T-helper 1 cell treated with Interleukin-12 subunit alpha and Interleukin-12 subunit beta and Interleukin-4 antibody, amounts not matched to agents 30 μg/mL and 1 μg/mL, for 36 hours (primary cell): ENCODE measurements at regions not wholly inside any gene's neighbourhood (a gene's known extent, or its start where the extent isn't known, plus 50 kb on each side); places are given as distances from the start of the nearest gene placed in this dataset.

ENCODE experiments used
- H3K27ac Mint-ChIP-seq: one replicate; pipeline ENCODE4 v1.8.0; 2021; ENCODE audit warnings: mild to moderate bottlenecking, mixed read lengths
- H3K27me3 Mint-ChIP-seq: one replicate; pipeline ENCODE4 v1.8.0; 2021; ENCODE audit warnings: low read depth, mixed read lengths
- H3K36me3 Mint-ChIP-seq: one replicate; pipeline ENCODE4 v1.8.0; 2021; ENCODE audit warnings: low read depth, mixed read lengths
- H3K4me1 Mint-ChIP-seq: one replicate; pipeline ENCODE4 v1.8.0; 2021; ENCODE audit warnings: low read depth, mixed read lengths
- H3K4me3 Mint-ChIP-seq: one replicate; pipeline ENCODE4 v1.8.0; 2021; ENCODE audit warnings: mild to moderate bottlenecking, moderate library complexity, mixed read lengths
- H3K9me3 Mint-ChIP-seq: one replicate; pipeline ENCODE4 v1.8.0; 2021; ENCODE audit warnings: mixed read lengths

- Mint-ChIP-seq H3K27me3 (no peaks in the 10 kb centered on the region), H3K4me3 (no peak overlapping the region), H3K9me3 (no peaks in the 10 kb centered on the region), H3K27ac (no peak overlapping the region), H3K36me3 (no peaks in the 10 kb centered on the region), H3K4me1 (no peaks in the 10 kb centered on the region)
These were observed 507.8 kb downstream of the MAT2B start for GRCh38 chr5:164013077-164013670.

- Mint-ChIP-seq H3K4me1 (no peaks in the 10 kb centered on the region), H3K27ac (no peak overlapping the region), H3K27me3 (no peaks in the 10 kb centered on the region), H3K36me3 (no peaks in the 10 kb centered on the region), H3K9me3 (no peaks in the 10 kb centered on the region), H3K4me3 (no peak overlapping the region)
These were observed 514.7 kb downstream of the MAT2B start for GRCh38 chr5:164020116-164020515.

GRCh38 chr5:164027738-164028137, 522.3 kb downstream of the MAT2B start:
- no peaks in the 10 kb centered on the region for H3K27me3 Mint-ChIP-seq
- no peak overlapping the region for H3K4me3 Mint-ChIP-seq
- H3K27ac Mint-ChIP-seq: no peak overlapping the region
- H3K36me3 Mint-ChIP-seq: no peaks in the 10 kb centered on the region
- no peaks in the 10 kb centered on the region for H3K4me1 Mint-ChIP-seq
- no peaks in the 10 kb centered on the region for H3K9me3 Mint-ChIP-seq

- Mint-ChIP-seq H3K36me3 (no peaks in the 10 kb centered on the region), H3K4me1 (no peaks in the 10 kb centered on the region), H3K9me3 (no peaks in the 10 kb centered on the region)
These were observed 532.8 kb downstream of the MAT2B start for GRCh38 chr5:164038128-164038783.

GRCh38 chr5:164041105-164041504, 535.7 kb downstream of the MAT2B start:
- H3K27ac Mint-ChIP-seq: no peak overlapping the region
- H3K36me3 Mint-ChIP-seq: no peaks in the 10 kb centered on the region
- no peaks in the 10 kb centered on the region for H3K27me3 Mint-ChIP-seq
- no peaks in the 10 kb centered on the region for H3K4me1 Mint-ChIP-seq
- H3K9me3 Mint-ChIP-seq: no peaks in the 10 kb centered on the region
- H3K4me3 Mint-ChIP-seq: no peak overlapping the region

More at GRCh38 chr5:164038128-164038783, 532.8 kb downstream of the MAT2B start:
- Mint-ChIP-seq H3K27me3 (no peaks in the 10 kb centered on the region), H3K27ac (no peak overlapping the region), H3K4me3 (no peak overlapping the region)

GRCh38 chr5:164048359-164048926, 543.0 kb downstream of the MAT2B start:
- no peaks in the 10 kb centered on the region for H3K27me3 Mint-ChIP-seq
- H3K27ac Mint-ChIP-seq: no peak overlapping the region
- no peak overlapping the region for H3K4me3 Mint-ChIP-seq
- H3K36me3 Mint-ChIP-seq: no peaks in the 10 kb centered on the region
- no peaks in the 10 kb centered on the region for H3K9me3 Mint-ChIP-seq
- no peaks in the 10 kb centered on the region for H3K4me1 Mint-ChIP-seq

- Mint-ChIP-seq H3K36me3 (no peaks in the 10 kb centered on the region), H3K4me3 (no peak overlapping the region), H3K27ac (no peak overlapping the region), H3K27me3 (no peaks in the 10 kb centered on the region), H3K9me3 (no peaks in the 10 kb centered on the region), H3K4me1 (no peaks in the 10 kb centered on the region)
These were observed 546.3 kb downstream of the MAT2B start for GRCh38 chr5:164051745-164052144.

GRCh38 chr5:164052536-164053093, 547.2 kb downstream of the MAT2B start:
- no peaks in the 10 kb centered on the region for H3K36me3 Mint-ChIP-seq
- no peaks in the 10 kb centered on the region for H3K27me3 Mint-ChIP-seq
- no peak overlapping the region for H3K27ac Mint-ChIP-seq
- no peaks in the 10 kb centered on the region for H3K4me1 Mint-ChIP-seq
- no peak overlapping the region for H3K4me3 Mint-ChIP-seq
- H3K9me3 Mint-ChIP-seq: no peaks in the 10 kb centered on the region

GRCh38 chr5:164053123-164053522, 547.7 kb downstream of the MAT2B start:
- H3K4me3 Mint-ChIP-seq: no peak overlapping the region
- no peaks in the 10 kb centered on the region for H3K36me3 Mint-ChIP-seq
- H3K27me3 Mint-ChIP-seq: no peaks in the 10 kb centered on the region
- H3K4me1 Mint-ChIP-seq: no peaks in the 10 kb centered on the region
- H3K9me3 Mint-ChIP-seq: no peaks in the 10 kb centered on the region
- no peak overlapping the region for H3K27ac Mint-ChIP-seq

- Mint-ChIP-seq H3K4me1 (no peaks in the 10 kb centered on the region), H3K36me3 (no peaks in the 10 kb centered on the region), H3K27ac (no peak overlapping the region), H3K4me3 (no peak overlapping the region), H3K27me3 (no peaks in the 10 kb centered on the region), H3K9me3 (no peaks in the 10 kb centered on the region)
These were observed 549.0 kb downstream of the MAT2B start for GRCh38 chr5:164054461-164054860.

- Mint-ChIP-seq H3K27ac (no peak overlapping the region), H3K4me1 (no peaks in the 10 kb centered on the region)
These were observed 551.7 kb downstream of the MAT2B start for GRCh38 chr5:164057121-164057520.

GRCh38 chr5:164058621-164059020, 553.2 kb downstream of the MAT2B start:
- Mint-ChIP-seq H3K9me3 (no peaks in the 10 kb centered on the region), H3K4me1 (no peaks in the 10 kb centered on the region), H3K4me3 (no peak overlapping the region), H3K27ac (no peak overlapping the region), H3K27me3 (no peaks in the 10 kb centered on the region), H3K36me3 (no peaks in the 10 kb centered on the region)

More at GRCh38 chr5:164057121-164057520, 551.7 kb downstream of the MAT2B start:
- no peak overlapping the region for H3K4me3 Mint-ChIP-seq
- H3K36me3 Mint-ChIP-seq: no peaks in the 10 kb centered on the region
- no peaks in the 10 kb centered on the region for H3K9me3 Mint-ChIP-seq
- H3K27me3 Mint-ChIP-seq: no peaks in the 10 kb centered on the region

- no peaks in the 10 kb centered on the region for H3K9me3 Mint-ChIP-seq
- no peaks in the 10 kb centered on the region for H3K27me3 Mint-ChIP-seq
- H3K27ac Mint-ChIP-seq: no peak overlapping the region
- no peaks in the 10 kb centered on the region for H3K36me3 Mint-ChIP-seq
- H3K4me1 Mint-ChIP-seq: no peaks in the 10 kb centered on the region
- H3K4me3 Mint-ChIP-seq: no peak overlapping the region
These were observed 554.1 kb downstream of the MAT2B start for GRCh38 chr5:164059471-164059870.

GRCh38 chr5:164060786-164061355, 555.5 kb downstream of the MAT2B start:
- no peak overlapping the region for H3K27ac Mint-ChIP-seq
- no peaks in the 10 kb centered on the region for H3K27me3 Mint-ChIP-seq

GRCh38 chr5:164062304-164062703, 556.9 kb downstream of the MAT2B start:
- H3K27ac Mint-ChIP-seq: no peak overlapping the region
- no peaks in the 10 kb centered on the region for H3K9me3 Mint-ChIP-seq
- H3K27me3 Mint-ChIP-seq: no peaks in the 10 kb centered on the region
- no peaks in the 10 kb centered on the region for H3K4me1 Mint-ChIP-seq
- no peak overlapping the region for H3K4me3 Mint-ChIP-seq
- H3K36me3 Mint-ChIP-seq: no peaks in the 10 kb centered on the region

More at GRCh38 chr5:164060786-164061355, 555.5 kb downstream of the MAT2B start:
- Mint-ChIP-seq H3K36me3 (no peaks in the 10 kb centered on the region), H3K9me3 (no peaks in the 10 kb centered on the region), H3K4me1 (no peaks in the 10 kb centered on the region), H3K4me3 (no peak overlapping the region)
